ENCODE measurements at regions not wholly inside any gene's neighbourhood (a gene's known extent, or its start where the extent isn't known, plus 50 kb on each side); places are given as distances from the start of the nearest gene placed in this dataset.
"Not testable (repeated sequence)": the region's sequence is repeated elsewhere in the genome, so short reads cannot be mapped to it uniquely, and the experiment has no call there.

DNA sequence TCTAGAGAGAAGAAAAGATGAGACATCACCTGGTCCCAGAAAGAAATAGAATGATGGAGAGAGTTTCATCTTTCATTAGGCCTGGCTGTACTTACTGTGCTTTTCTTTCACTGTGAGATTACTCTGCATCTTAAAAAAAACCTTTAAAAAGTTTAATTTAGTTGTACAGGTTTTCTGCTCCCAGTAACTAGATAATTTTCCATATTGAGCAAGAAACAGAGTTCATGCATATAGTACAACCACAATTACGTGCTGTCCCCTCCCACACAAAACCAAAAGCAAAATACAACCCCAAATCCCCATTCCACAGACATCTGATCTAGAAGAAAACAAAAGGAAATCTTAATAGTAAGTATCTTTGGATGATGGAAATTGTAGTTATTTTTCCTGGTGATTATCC, 371.2 kb downstream of the SH2D1A start:
- DNase-seq: no peak

DNA sequence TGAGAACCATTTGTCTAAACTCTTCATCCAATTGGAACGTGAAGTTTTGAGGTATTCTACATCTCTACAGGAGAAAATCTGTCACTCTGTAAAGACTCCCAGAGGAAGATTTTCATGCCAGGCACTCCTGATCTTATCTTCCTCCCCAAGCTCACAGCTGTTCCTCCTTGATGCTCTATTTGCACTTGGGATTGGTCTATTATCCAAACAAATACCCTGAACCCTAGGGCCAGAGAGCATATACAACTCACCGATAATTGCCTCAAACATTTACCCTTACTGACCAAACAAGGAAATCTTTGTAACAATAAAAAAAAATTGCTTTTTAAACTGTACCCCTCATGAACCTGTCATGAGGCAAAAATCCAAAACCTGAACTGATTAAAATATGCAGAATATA, 372.7 kb downstream of the SH2D1A start:
- no peak for DNase-seq

DNA sequence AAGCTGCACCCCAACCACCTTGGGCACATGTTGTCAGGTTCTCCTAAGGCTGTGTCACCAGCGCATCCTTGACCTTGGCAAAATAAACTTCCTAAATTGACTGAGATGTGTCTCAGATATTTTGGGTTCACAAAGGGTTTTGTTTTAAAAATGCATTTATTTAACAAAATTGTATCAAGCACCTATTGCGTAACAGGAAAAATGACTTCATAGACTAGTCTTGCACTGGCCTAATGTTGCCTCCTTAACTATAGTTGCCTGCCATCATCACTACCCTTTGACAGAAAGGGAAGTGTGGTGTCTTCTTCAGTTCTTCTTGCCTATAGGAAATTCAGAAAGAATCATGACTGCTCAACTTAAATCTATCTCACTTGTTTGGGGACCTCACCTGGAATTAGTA, 374.2 kb downstream of the SH2D1A start:
- DNase-seq: no peak

DNA sequence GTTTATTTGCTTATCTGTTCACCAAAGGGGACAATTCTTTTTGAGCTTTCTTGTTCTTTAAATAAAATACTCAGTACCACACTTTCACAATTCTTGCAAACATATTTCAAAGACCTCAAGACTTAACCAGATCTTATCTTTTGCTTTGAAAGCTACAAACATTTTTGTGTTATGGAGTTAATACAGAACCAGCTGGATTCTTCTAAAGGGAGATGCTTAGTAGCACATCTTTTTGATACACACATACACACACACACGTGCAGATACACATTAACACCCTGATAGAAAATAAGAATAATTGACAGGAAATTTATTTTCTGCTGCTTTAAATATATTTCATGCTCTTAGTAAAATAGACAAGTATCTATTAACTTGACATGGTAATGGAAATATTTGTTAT, 379.1 kb downstream of the SH2D1A start:
- DNase-seq: no peak

DNA sequence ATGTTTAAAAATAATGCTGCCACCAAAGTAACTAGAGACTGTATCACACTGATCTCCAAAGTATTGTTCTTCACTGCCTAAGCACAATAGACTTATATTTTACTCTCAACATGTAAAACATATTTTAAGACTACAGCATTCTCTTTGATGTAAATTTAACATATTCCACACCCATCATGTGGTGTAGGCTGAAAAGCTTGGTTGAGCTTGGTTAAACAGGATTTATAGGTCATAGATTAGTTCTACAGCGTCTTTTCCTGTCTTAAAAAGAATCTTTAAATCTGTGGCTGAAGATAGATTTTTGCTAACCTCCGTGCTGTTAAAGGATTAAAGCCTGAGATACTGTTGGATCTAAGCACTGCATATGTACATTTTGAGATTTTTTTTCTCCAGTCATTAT, 379.9 kb downstream of the SH2D1A start:
- no peak for DNase-seq

DNA sequence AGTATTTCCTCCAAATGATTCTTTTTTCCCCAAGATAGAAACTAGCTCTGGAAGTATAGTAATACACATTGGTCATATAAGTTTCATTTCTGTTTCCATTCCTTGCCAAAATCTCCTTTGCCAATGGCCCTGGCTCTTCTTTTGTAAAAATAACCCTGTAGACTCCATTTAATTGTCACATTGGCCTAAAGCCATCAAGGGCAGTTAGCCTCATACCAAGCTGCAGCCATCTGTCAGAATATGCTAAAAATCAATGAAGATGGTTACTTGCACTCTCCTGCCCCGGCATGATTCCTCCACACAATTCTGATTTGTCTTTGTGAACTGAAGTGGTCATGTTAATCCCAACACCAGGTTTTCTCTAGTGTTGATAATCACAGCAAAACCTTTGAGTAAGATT, 380.5 kb downstream of the SH2D1A start:
- no peak for DNase-seq

DNA sequence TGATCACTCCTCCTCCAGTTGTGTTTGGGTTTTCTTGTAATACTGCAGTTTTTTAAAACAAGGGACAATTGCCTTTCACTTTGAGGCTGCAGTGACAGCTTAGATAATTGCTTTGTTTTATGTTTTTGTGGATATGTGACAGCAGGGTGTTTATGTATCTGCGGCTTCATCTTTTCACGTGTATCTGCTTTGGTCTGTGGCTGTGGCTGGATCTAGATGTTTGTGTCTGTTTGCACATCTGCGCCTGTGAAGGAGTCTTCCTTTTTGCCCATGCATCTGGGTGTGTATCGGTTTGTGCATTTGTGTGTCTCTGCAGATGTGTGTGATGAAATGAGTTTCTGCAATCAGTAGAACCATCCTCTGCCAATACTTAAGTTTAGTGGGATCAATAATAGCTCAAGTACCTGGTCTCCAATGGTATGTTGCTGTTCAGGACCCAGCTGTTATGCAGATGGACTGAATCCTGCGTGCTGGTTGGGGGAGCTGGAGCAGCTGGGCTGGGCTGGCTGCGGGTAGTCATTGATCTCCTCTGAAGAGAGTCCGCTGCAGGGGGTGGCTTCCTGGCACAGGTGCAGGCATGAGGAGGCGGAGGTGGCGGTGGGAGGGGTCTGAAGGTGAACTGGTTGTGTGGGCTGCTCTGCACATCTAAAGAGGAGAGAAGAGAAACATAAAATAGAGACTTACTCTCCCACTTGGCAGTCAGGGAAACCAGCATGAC, 390.3 kb downstream of the SH2D1A start:
- no peak for DNase-seq

DNA sequence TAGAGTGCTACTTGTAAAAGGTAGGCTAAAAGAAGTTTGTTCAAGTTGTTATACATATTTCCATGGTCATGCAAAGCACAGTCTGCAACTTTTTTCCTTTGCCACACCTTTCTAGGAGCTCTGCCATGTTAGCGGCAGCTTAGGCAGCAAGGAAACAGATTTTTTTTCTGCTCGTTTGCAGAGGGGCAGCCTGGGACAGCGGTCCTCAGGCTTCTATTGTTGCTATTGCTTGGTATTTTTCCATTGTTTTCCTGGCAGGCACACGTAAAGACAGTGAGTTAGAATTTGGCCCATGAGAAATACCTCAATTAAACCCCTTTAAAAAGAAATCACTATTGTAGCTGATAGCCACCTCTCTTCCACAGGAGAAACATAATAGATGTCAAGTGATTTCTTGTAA, 391.4 kb downstream of the SH2D1A start:
- DNase-seq: no peak

DNA sequence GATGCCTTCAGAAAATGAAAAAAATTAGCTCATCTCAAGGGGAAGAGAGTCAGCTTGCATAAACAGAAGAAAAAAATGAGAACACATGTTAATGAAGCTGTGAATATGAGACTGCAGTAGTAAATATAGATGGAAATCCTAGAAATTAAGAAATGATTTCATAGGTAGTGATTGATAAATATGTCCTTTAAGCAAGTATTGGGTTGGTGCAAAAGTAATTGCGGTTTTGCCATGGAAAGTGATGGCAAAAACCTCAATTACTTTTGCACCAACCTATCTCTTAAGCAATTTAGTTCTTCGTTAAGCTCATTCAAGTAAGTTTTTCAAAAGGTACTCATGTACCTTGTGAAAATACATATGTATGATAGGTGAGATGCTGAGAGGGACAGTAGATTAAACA, 400.9 kb downstream of the SH2D1A start:
- DNase-seq: no peak

DNA sequence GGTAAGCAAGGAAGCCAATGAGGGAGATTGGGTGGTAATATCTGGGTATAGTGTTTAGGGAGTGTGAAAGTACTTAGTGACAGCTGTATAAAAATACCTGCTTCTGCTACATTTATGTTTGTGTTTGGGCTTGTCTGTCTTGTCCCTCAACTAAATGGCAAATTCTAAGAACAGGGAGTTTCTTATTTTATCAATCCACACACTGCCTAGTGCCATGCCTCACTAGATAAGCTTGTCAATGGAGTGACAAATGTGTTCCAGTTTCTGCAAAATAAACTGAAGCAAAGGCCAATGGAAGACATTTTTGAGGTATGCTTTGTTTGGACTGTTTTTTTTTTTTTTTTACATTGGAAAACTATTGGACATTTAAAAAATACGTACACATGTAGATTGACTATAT, 418.0 kb downstream of the SH2D1A start:
- DNase-seq: no peak

DNA sequence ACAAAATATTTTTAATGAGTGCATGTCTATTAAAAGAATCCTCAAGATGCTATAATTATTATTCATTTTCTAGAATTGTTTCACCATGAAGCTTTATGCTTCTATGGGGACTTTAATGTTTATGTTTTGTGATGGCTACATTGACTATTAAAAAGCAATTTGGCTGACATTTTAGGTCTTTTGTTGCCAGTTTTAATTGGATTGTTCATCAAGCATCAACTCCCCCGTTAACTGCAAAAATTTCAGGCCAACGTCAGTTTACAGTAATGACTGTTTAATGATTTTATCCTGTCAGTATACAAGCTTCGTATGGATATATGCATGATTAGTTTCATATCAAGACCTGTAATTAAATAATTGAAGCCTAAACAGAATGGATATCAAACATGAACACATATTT, 422.8 kb downstream of the SH2D1A start:
- peak; percentile 42 to 61 for DNase-seq

DNA sequence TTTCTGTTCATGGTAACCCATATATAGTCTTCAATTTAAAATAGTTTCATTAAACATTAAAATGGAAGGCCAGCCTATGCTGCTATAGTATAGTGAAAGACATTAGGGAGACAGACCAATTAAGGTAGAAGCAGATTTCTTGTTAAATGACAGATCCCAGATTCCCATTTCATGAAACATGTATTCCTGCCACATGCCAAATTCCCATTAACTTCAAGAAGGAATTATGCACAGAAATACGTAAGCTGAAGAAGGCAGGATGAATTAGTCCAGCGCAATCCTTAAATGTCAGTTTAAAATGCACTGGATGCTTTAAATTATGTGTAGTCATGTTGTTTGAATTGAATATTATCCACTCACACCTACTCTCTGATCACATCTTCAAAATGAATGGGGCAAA, 424.9 kb downstream of the SH2D1A start:
- DNase-seq: no peak

DNA sequence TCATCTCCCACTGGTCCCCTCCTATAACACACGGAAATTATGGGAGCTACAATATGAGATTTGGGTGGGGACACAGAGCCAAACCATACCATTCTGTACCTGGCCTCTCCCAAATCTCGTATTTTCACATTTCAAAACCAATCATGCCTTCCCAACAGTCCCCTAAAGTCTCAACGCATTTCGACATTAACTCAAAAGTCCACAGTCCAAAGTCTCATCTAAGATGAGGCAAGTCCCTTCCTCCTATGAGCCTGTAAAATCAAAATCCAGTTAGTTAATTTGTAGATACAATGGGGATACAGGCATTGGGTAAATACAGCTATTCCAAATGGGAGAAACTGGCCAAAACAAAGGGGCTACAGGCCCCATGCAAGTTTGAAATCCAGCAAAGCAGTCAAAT, 441.9 kb downstream of the SH2D1A start:
- not testable (repeated sequence) for DNase-seq

DNA sequence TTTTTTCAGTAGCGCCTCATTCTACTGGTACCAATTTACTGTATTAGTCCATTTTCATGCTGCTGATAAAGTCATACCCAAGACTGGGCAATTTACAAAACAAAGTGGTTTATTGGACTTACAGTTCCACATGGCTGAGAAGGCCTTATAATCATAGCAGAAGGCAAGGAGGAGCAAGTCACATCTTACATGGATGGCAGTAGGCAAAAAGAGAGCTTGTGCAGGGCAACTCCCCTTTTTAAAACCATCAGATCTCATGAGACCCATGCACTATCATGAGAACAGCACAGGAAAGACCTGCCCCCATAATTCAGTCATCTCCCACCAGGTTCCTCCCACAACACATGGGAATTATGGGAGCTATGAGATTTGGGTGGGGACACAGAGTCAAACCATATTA, 443.5 kb downstream of the SH2D1A start:
- not testable (repeated sequence) for DNase-seq

DNA sequence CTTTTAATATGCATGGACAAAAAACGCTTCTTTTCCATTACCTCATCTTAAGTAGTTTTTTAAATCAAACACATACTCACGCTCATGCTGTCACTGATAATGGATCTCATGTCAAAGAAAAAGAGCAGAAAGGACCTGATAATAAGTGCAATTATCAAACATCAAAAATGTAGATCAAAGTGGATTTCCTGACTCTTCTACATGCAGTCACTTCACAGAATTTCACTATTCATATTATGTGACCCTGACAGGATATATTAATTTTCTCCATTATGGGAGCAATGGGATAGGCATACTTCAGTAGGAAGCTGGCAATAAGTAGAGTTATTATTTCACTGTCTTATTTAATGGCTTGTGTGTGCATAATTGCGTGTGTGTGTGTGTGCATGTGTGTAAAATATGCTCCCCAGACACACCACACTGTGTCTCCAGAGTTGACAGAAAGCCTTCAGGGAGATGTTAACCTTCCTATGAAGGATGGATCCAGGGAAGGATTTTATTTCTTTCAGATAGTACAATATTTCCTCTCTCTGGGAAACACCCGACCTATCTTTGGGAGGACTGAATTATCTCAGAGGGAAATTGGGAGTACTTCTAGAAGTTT, 445.2 kb downstream of the SH2D1A start:
- DNase-seq: no peak

DNA sequence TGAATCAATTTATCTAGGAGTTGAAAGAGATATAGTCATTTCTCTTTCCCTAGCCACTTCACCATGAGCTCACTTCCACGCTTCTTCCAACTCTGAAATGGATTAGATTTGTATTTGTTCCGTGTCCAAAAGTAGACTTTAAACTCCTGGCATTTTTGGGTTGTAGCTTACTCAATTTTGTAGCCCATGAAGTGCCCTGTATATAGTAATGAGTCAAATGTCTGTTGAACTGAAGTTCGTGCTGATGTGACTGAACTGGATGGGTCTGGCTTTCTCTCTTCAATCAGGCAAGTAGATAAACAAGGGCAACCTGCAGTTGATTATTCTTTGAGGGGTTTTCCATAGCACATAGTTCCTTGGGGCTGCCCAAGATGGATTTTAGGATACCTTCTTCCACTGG, 450.6 kb downstream of the SH2D1A start:
- DNase-seq: no peak

DNA sequence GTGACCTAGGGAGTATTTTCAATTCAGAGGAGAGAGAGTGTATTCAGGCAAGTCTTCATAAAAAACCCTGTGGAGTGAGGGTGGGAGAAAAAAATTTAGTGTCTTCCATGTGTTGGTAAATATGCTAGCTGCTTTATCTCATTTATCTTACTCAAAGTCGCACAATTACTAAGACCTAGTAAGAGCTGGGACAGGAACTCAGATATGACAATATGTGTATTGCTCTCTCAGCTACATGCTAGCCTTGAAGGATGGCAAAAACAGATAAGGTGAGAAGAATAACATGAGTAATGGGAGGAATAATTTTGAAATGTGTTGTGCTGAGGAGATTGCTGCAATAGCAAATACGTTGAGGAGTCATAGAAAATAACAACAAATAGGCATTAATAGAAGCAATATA, 458.6 kb downstream of the SH2D1A start:
- no peak for DNase-seq

DNA sequence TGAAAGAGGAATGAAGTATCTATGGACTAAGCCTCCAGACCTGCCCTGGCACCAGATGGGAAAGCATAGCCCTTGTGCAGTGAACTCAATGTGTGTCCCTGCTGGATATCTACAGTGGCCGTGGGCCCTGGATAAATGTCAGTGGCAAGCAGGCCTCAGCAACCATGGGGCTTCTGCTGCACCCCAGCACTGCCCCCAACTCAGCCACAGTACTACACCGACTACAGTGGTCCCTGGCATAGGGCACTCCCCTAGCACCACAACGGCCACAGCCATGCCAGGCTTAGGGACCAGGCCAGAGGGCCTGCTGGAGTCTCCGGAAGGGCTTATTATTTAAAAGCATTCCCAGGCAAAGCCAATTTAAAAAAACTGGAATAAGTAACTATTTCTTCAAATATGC, 459.1 kb downstream of the SH2D1A start:
- DNase-seq: no peak

DNA sequence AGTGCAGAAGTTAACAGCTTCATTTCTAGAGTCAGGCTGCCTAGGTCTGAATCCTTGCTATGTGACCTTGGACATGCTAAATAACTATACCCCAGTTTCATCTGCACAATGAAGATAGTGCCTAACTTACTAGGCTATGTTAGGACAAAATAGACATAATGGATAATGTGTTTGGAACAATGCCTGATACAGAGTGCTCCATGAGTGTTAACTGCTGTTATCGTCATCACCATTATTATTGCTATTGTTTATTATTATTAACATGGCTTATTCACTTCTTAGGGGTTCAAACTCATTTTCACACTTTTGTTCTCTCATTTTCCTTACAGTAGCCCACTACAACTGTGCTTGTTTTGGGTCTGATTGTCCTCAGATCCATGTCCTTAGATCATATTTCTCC, 467.7 kb downstream of the SH2D1A start:
- peak; percentile 41 to 45 for DNase-seq

DNA sequence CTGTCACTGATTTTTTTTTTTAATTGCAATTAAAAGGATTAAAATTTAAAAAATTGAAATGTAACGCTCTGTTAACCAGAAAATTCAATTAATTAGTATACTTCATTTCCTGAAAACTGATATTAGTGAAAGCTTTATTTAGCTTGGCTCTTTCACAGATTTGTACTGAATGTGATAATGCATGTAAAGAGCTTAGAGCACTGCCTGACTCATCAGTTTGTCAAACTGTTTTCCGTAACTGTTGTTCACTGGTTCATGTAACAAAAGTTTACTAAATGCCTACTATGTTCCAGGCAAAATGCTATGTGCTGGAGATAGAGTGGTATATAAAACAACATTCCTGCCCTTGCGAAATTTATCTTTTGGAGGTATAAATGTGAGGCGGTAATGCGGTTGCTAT, 471.7 kb downstream of the SH2D1A start:
- DNase-seq: no peak

DNA sequence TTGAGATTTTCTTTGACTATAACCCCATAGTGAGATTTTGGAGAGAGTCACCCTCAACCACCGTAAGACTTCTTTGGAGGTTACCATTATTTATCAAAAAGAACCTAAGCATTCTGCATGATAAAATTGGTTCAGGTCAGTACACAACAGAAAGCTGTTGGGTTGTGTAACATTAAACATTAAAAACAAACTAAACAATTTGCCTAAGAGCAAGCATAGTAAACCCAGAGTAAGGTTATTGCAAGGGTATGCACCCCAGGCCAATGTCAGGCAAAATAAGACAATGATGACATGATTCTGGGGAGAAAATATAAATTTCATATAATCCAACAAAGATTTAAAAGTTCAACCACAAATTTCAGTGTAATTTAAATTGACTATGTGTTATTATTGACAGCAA, 472.4 kb downstream of the SH2D1A start:
- no peak for DNase-seq

DNA sequence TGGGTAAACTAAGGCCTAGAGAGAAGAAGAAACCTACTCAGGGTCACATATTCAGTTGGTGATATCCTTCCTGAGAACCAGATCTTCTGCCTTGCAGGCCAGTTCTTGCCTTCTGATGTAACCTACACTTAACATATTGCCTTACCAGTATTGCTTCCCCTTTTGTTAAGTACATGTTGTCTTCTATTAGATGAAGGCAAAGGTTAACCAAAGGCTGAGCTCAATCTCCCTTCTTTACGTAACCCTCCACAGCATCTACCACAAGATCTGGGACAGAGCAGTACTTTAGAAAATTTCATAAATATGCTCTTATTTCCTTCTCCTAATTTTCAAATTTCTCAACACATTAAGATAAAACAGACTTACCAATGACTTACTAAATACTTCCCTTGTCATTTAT, 474.4 kb downstream of the SH2D1A start:
- no peak for DNase-seq

DNA sequence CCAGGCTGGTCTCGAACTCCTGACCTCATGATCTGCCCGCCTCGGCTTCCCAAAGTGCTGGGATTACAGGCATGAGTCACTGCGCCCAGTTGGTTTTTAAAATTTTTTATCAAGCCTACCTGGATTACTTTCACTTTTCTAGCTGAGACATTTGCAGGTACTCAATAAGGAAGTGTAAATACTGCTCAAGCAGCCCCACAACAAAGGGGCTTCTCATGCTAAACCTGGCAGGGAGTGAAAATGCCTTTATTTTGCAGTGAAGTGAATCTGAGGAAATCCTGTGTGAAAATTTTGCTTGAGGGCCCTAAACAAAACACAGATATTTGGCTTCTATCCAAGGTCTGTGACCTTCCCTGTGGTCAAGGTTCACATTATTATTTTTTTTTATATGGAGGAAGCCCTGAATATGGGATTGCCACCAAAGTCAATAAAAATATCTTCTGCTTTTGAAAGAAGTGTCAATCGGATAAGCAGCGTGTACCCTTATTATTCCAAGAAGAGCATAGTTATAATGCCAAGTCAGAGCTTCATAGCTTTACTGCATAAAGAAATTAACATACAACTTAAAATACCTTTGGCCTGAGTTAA, 481.0 kb downstream of the SH2D1A start:
- no peak for DNase-seq

DNA sequence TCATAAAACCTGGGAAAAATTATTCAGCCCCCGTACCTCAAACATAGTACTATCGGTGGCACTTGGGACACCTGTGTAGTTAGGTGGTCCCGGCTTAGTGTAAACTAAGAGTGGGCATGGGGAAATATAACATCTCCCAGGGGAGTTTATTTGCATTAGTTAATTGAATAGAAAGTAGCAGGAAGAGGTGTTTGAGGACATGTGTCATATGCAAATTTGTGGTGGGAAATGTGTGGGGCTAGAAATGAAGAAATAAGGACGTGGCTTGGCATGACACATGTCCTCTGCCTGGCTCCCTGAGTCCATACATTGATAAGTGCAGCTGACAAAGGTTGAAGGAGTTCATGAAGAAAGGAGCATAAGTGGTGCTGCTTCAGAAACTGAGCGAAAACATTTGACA, 483.6 kb downstream of the SH2D1A start:
- no peak for DNase-seq
